OCI-M1 (cell line): ENCODE measurements at regions not wholly inside any gene's neighbourhood (a gene's known extent, or its start where the extent isn't known, plus 50 kb on each side); places are given as distances from the start of the nearest gene placed in this dataset.
A peak's percentile ranks its signal among the peaks of the same experiment; 100 is the strongest.
"Not testable (repeated sequence)": the region's sequence is repeated elsewhere in the genome, so short reads cannot be mapped to it uniquely, and the experiment has no call there.

Source experiments
- DNase-seq: peaks from one replicate; lab custom pipeline; 2025; lab: John Stamatoyannopoulos, UW

GRCh38 chr16:86932130-86932982 is 354.0 kb downstream of the FOXL1 start:
- DNase-seq, result no peak

GRCh38 chr16:86934581-86935375 is 356.4 kb downstream of the FOXL1 start:
- DNase-seq, result no peak

- peak; percentile 3 for DNase-seq
Observed at GRCh38 chr16:86939609-86940008, 361.3 kb downstream of the FOXL1 start.

GRCh38 chr16:86941731-86942130 is 363.4 kb downstream of the FOXL1 start:
- DNase-seq, result no peak

- no peak for DNase-seq
Observed at GRCh38 chr16:86942151-86943051, 364.1 kb downstream of the FOXL1 start.

- no peak for DNase-seq
Observed at GRCh38 chr16:86945166-86945900, 367.0 kb downstream of the FOXL1 start.

- no peak for DNase-seq
Observed at GRCh38 chr16:86946396-86946795, 368.0 kb downstream of the FOXL1 start.

- no peak for DNase-seq
Observed at GRCh38 chr16:86946981-86947380, 368.6 kb downstream of the FOXL1 start.

GRCh38 chr16:86948046-86948445 is 369.1 kb downstream of the C16orf95 start:
- no peak for DNase-seq

- no peak for DNase-seq
Observed at GRCh38 chr16:86949116-86949515, 368.1 kb downstream of the C16orf95 start.

- no peak for DNase-seq
Observed at GRCh38 chr16:86949630-86950029, 367.6 kb downstream of the C16orf95 start.

- no peak for DNase-seq
Observed at GRCh38 chr16:86951041-86951822, 366.0 kb downstream of the C16orf95 start.

- peak; percentile 18 for DNase-seq
Observed at GRCh38 chr16:86951831-86952598, 365.2 kb downstream of the C16orf95 start.

GRCh38 chr16:86952769-86953168 is 364.4 kb downstream of the C16orf95 start:
- DNase-seq, result no peak

- DNase-seq, result no peak
Observed at GRCh38 chr16:86953631-86954391, 363.4 kb downstream of the C16orf95 start.

- no peak for DNase-seq
Observed at GRCh38 chr16:86955136-86955855, 361.9 kb downstream of the C16orf95 start.

GRCh38 chr16:86956437-86956836 is 360.8 kb downstream of the C16orf95 start:
- DNase-seq, result no peak

GRCh38 chr16:86957662-86958198 is 359.5 kb downstream of the C16orf95 start:
- DNase-seq, result not testable (repeated sequence)
